Lower leg skin (tissue), 3 donors: ENCODE measurements at regions not wholly inside any gene's neighbourhood (a gene's known extent, or its start where the extent isn't known, plus 50 kb on each side); places are given as distances from the start of the nearest gene placed in this dataset.

Experiments
- CTCF ChIP-seq, 3 donors: fragments of 450-650 bp; IDR thresholded peaks; one replicate each; pipeline ENCODE4 v1.5.1; 2016; ENCODE audit warnings: antibody characterized with exemption in 3 of 3, mild to moderate bottlenecking in 3 of 3, moderate library complexity in 2 of 3
- POLR2A ChIP-seq, 2 donors: fragments of 450-650 bp; IDR thresholded peaks; one replicate each; pipeline ENCODE4 v1.6.1; 2016 to 2017; ENCODE audit warnings: antibody characterized with exemption in 2 of 2, mild to moderate bottlenecking in 1 of 2, moderate library complexity in 1 of 2

- TF ChIP-seq POLR2A (IDR thresholded peaks at IDR 0.05) (no peak), CTCF (IDR thresholded peaks at IDR 0.05) (no peak)
Measured at GRCh38 chr18:47737956-47738355, 192.5 kb downstream of the SMAD2 start.
